Muscle of leg (tissue), 3 donors: ENCODE measurements at regions not wholly inside any gene's neighbourhood (a gene's known extent, or its start where the extent isn't known, plus 50 kb on each side); places are given as distances from the start of the nearest gene placed in this dataset.

ENCODE experiments used
- DNase-seq: peaks from one replicate; pipeline ENCODE4 v3.0.0; 2013
- H3K27ac ChIP-seq: one replicate; pipeline ENCODE4 v1.5.1; 2013; ENCODE audit warnings: mild to moderate bottlenecking, low read length, control low read depth
- H3K27me3 ChIP-seq: one replicate; pipeline ENCODE4 v1.6.1; 2013; ENCODE audit warnings: low read length; ENCODE audit not compliant: control insufficient read depth, insufficient read depth
- H3K36me3 ChIP-seq: one replicate; pipeline ENCODE4 v1.6.1; 2013; ENCODE audit warnings: low read length; ENCODE audit not compliant: control insufficient read depth, insufficient read depth
- H3K4me1 ChIP-seq: one replicate; pipeline ENCODE4 v1.6.1; 2013; ENCODE audit warnings: low read length; ENCODE audit not compliant: control insufficient read depth, insufficient read depth
- H3K4me3 ChIP-seq: one replicate; pipeline ENCODE4 v1.5.1; 2013; ENCODE audit warnings: low read length, control low read depth
- H3K9me3 ChIP-seq: replicated peaks from 2 replicates; pipeline ENCODE4 v1.6.1; 2013; ENCODE audit warnings: low read depth, low read length; ENCODE audit not compliant: control insufficient read depth
- WGBS: methylation state at CpG from one replicate; pipeline ENCODE4 v1.1.5; 2013; ENCODE audit warnings: missing lambda C conversion rate; ENCODE audit not compliant: insufficient coverage; 5-methylcytosine and 5-hydroxymethylcytosine counted together

DNA sequence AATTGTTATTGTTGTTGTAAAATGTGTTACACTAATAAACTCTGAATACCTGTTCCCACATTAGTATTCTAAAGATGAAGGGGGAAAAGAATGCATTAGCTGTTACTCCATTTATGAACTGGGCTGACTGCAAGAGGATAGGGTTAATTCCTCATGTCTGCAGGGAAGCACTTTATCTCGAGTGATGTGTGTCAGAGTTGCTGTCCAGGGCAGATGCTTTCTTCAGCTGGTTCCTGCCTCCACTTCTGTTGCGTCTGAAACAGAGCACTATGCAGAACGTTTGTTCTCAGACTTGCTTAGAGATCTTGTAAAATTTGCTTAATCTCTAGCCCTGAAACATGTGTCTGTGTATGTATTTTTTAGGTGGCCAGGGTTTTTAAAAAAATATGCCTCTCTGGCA is 318.8 kb downstream of the SPRY2 start:
- H3K27ac ChIP-seq: no peak overlapping the region
- 16% methylated on average over 3 of the region's 3 CpGs for WGBS
- no peak for DNase-seq
- H3K4me1 ChIP-seq: no peaks in the 10 kb centered on the region
- H3K4me3 ChIP-seq: no peak overlapping the region
- H3K27me3 ChIP-seq: no peaks in the 10 kb centered on the region
- no peaks in the 10 kb centered on the region for H3K9me3 ChIP-seq
- H3K36me3 ChIP-seq: no peaks in the 10 kb centered on the region

DNA sequence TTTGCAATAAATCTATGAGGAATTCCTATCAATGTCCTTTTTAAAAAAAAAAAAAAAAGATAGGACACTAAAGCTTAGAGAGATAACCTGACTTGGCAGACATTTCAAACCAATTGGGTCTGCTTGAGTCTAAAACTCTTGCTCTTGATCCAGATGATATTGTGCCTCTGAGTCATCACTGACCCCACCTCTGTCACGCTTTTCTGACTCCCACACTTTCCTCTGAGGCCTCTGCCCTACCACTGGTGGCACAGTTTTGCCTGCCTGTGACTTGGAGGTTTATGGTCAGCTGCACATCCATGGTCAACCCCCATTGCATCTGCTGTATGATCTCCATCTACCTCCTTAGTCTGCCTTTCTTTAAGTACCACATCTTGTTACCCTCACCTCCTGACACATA is 328.7 kb downstream of the SPRY2 start:
- peaks cover 2% of the 10 kb centered on the region for H3K4me1 ChIP-seq
- WGBS: 50% methylated on average over 1 of the region's 1 CpG
- H3K4me3 ChIP-seq: no peak overlapping the region
- H3K36me3 ChIP-seq: no peaks in the 10 kb centered on the region
- H3K9me3 ChIP-seq: no peaks in the 10 kb centered on the region
- H3K27ac ChIP-seq: no peak overlapping the region
- DNase-seq: no peak
- no peaks in the 10 kb centered on the region for H3K27me3 ChIP-seq

DNA sequence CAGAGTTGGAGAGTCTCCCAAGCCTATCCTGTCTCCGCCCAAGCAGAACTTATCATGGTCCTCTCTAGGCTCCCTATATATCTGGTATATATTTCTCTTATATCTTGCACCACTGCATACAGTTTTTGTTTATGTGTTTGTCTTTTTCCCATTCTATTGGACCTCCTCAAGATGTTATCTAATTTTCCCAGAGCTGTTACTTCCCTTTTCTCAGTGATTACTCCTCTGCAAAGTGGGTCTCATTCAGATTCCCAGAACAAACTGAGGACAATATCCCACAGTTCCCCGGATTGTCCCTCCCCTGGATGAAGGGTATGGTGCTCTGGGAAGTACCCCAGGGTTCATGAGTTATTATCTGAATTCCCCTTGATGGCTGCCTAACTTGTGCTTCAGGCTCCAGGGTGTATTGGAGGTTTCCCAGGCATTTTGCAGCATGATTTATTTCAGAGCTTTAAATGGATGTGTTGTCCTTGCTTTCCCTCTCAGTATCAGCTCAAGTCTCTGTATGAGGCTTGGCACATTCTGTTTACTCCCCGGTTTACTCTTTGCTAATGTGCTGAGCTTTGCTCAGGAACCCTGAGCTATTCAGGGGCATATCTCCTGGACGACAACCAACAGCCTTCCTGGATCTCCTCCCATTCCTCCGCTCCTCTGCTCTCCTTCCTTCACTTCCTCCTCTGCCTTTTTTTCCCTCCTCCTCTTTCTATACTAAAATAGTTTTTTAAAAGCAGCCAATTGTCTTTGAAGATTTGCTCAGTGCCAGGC is 329.3 kb downstream of the SPRY2 start:
- no peaks in the 10 kb centered on the region for H3K9me3 ChIP-seq
- no peak overlapping the region for H3K4me3 ChIP-seq
- 41% methylated on average over 4 of the region's 5 CpGs for WGBS
- H3K36me3 ChIP-seq: no peaks in the 10 kb centered on the region
- no peak overlapping the region for H3K27ac ChIP-seq
- no peaks in the 10 kb centered on the region for H3K27me3 ChIP-seq
- H3K4me1 ChIP-seq: peaks cover 2% of the 10 kb centered on the region
- peak; percentile 29 for DNase-seq

DNA sequence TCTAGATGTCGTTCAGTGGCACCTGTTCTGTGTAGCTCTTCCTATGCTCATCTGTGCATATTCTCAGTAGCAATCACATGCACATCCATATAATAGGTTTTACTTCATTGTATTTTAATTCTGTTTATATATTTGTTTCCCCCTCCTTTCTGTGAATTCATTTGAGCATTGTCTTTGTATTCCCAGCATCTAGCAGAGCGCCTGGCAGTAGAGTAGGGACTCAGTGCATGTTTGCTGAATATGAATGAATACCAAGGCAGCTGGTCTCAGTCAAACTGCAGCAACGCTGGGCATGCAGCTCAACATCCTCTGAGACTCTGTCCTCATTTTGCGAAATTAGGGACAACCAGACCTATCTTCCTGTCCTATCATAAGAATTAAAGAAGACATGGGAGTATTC is 330.1 kb downstream of the SPRY2 start:
- H3K9me3 ChIP-seq: no peaks in the 10 kb centered on the region
- H3K27ac ChIP-seq: no peak overlapping the region
- H3K36me3 ChIP-seq: no peaks in the 10 kb centered on the region
- no peak overlapping the region for H3K4me3 ChIP-seq
- WGBS: no CpG with 5 or more reads among the region's 4 CpGs
- no peaks in the 10 kb centered on the region for H3K27me3 ChIP-seq
- DNase-seq: no peak
- peaks cover 2% of the 10 kb centered on the region for H3K4me1 ChIP-seq

DNA sequence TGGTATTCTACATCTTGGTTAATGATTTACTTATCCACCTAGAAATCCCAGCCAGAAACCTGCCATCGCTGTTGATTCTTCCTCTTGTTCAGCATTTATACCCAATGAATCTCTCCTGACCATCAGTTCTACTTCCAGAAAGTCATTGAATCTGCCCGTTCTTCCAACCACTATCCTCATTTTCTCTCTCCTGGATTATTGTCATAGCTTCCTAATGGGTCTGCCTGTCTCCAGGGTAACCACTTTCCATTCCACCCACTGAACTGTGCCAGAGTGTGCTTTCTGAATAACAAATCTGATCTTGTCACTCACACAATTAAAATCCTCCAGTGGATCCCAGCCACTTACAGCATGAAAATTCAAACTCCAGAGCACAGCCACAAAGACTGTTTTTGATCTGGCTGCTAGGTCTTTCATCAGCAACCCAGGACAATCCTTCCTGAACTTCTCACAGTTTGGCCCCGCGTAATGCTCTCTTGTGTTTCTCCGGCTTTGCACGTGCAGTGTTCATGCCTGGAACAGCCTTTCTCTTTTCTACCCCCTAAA is 330.6 kb downstream of the SPRY2 start:
- WGBS: 88% methylated on average over 6 of the region's 6 CpGs
- Histone ChIP-seq H3K27ac (no peak overlapping the region), H3K4me1 (peaks cover 2% of the 10 kb centered on the region), H3K36me3 (no peaks in the 10 kb centered on the region), H3K27me3 (no peaks in the 10 kb centered on the region), H3K4me3 (no peak overlapping the region), H3K9me3 (no peaks in the 10 kb centered on the region)
- DNase-seq: no peak

DNA sequence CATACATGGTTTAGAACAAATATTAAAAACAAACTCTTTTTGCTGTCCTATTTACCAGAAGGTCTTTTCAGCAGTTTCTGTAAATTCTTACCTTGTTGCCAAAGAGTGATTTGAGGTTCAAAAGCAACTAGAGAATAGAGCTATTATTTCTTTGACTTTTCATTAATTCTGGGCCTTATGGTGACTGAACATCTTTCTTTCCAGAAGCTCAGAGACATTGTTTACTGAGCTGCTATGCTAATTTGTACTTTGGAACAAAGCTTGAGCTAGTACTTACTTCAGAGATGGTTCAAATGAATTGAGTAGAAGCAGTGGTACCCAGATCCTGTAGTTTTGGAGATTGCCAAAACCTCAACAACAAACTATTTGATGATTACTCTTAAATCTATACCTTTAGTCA is 331.2 kb downstream of the SPRY2 start:
- Histone ChIP-seq H3K4me1 (peaks cover 2% of the 10 kb centered on the region), H3K36me3 (no peaks in the 10 kb centered on the region), H3K4me3 (no peak overlapping the region), H3K27ac (no peak overlapping the region), H3K27me3 (no peaks in the 10 kb centered on the region), H3K9me3 (no peaks in the 10 kb centered on the region)
- no peak for DNase-seq

DNA sequence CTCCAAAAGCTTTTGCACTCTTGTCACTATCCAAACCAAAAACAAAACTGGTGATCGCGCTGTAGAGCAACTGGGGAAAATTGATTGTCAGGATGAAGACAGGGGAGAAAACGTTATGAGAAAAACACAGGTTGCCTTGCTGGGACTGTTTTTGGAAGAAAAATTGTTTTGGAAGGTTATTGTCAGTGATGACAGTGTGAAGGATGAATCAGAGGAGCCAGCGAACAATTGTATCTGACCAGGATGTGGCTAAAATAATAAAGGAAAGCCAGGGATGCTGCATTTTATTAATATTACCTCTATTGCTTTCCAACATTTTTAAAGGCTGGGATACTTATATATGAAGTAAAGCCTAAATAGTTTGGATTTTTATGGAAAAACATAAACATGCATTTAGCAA is 334.0 kb downstream of the SPRY2 start:
- no peak overlapping the region for H3K27ac ChIP-seq
- WGBS: 39% methylated on average over 3 of the region's 4 CpGs
- no peaks in the 10 kb centered on the region for H3K27me3 ChIP-seq
- H3K4me1 ChIP-seq: peaks cover 2% of the 10 kb centered on the region
- H3K9me3 ChIP-seq: no peaks in the 10 kb centered on the region
- DNase-seq: no peak
- no peaks in the 10 kb centered on the region for H3K36me3 ChIP-seq
- no peak overlapping the region for H3K4me3 ChIP-seq

DNA sequence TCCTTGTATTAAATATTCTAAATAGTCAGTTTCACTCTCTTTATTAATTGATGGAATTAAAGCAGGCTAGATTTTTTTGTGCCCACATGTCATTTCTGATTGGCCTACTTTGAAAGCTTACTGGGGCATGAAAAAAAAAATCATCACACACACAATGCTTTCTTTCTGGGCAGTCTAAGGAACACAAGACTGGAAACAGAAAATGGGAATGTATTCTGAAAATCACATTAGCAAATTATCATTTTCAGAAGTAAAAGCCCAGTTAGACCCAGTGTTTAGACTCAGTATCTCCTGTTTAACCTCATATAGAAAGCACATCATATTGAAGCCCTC is 339.4 kb downstream of the SPRY2 start:
- Histone ChIP-seq H3K9me3 (no peaks in the 10 kb centered on the region), H3K4me3 (no peak overlapping the region), H3K27ac (no peak overlapping the region), H3K27me3 (no peaks in the 10 kb centered on the region), H3K36me3 (no peaks in the 10 kb centered on the region), H3K4me1 (no peaks in the 10 kb centered on the region)
- DNase-seq: no peak

DNA sequence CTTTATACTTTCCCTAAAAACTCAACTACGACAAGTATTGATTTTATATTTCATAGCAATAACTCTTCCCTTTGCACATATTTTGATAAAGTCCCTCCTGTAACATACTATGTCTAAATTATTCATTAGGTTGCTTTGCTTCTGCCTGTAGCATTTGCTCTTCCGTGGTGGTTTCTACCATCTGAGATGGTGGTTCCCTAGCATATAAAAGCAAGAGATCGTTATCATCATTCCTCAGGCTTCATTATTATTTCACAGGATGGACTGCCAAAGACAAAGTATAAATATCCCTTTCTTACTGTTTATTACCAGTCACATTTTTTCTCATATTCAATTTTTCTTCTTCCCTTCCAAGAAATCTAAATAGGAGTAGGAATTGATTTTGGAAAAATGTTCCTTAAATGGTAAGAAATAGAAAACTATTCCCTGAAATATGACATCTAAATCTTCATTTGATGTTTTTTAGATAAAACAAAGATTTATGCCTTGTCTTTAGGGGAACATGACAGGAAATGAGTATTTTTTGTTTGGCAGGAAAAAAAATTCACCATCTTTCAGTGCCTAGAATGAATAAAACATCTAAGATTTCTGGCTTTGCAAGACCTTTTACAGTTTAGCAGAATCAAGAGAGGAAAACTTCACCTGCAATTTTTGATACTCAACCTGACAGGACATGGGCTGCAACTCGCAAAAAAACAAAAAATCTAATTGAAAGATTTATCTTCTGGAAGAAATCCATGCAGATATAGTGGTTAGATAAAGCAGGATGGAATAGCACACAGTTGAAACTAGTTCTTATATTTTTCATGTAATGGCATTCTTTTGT is 340.0 kb downstream of the SPRY2 start:
- H3K4me3 ChIP-seq: no peak overlapping the region
- WGBS: no CpG with 5 or more reads among the region's 4 CpGs
- H3K27ac ChIP-seq: no peak overlapping the region
- no peaks in the 10 kb centered on the region for H3K9me3 ChIP-seq
- no peaks in the 10 kb centered on the region for H3K27me3 ChIP-seq
- no peaks in the 10 kb centered on the region for H3K36me3 ChIP-seq
- DNase-seq: no peak
- no peaks in the 10 kb centered on the region for H3K4me1 ChIP-seq

DNA sequence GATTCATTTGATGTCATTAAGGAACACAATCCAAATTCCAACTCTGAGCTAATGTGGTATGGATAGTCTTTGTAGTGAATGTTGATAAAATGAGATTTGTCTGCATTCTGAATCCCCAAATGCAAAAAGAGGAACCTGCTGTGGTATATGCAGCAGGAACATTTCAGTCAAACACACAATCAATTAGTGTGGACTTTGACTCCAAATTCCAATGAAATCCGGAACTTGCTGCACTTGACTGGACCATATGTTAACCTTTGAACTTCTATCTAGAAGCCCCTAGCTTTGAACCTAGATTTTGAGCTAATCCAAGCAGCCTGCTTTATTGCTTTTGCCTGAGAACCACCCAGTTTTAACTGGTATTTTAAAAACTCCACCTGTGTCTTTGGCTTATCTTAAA is 341.3 kb downstream of the SPRY2 start:
- no peak overlapping the region for H3K27ac ChIP-seq
- no peaks in the 10 kb centered on the region for H3K9me3 ChIP-seq
- 57% methylated on average over 1 of the region's 1 CpG for WGBS
- H3K4me3 ChIP-seq: no peak overlapping the region
- no peak for DNase-seq
- H3K27me3 ChIP-seq: no peaks in the 10 kb centered on the region
- no peaks in the 10 kb centered on the region for H3K4me1 ChIP-seq
- H3K36me3 ChIP-seq: no peaks in the 10 kb centered on the region
